Smooth muscle cell (in vitro differentiated cells): ENCODE measurements at regions not wholly inside any gene's neighbourhood (a gene's known extent, or its start where the extent isn't known, plus 50 kb on each side); places are given as distances from the start of the nearest gene placed in this dataset.

Experiments used
- DNase-seq: peaks from one replicate; lab custom pipeline; 2025; ENCODE audit not compliant: unreplicated experiment; lab: John Stamatoyannopoulos, UW
- H2AFZ ChIP-seq: fragments of 200-600 bp; sonication (generic); 2 replicates; pipeline ENCODE4 v1.6.0; 2016; ENCODE audit warnings: antibody characterized with exemption, low read depth, mild to moderate bottlenecking
- H3F3A ChIP-seq: fragments of 200-600 bp; sonication (generic); 2 replicates; pipeline ENCODE4 v1.6.0; 2017; ENCODE audit warnings: antibody characterized with exemption, low read depth
- H3K27ac ChIP-seq: fragments of 200-600 bp; sonication (generic); 2 replicates; pipeline ENCODE4 v1.5.1; 2016; ENCODE audit warnings: low read depth, mild to moderate bottlenecking
- H3K27me3 ChIP-seq: fragments of 200-600 bp; sonication (generic); 2 replicates; pipeline ENCODE4 v1.6.1; 2016; ENCODE audit warnings: low read depth, mild to moderate bottlenecking
- H3K36me3 ChIP-seq: fragments of 200-600 bp; sonication (generic); 2 replicates; pipeline ENCODE4 v1.5.1; 2016; ENCODE audit warnings: low read depth
- H3K4me1 ChIP-seq: fragments of 200-600 bp; sonication (generic); 2 replicates; pipeline ENCODE4 v1.5.1; 2016; ENCODE audit warnings: low read depth
- H3K4me2 ChIP-seq: fragments of 200-600 bp; sonication (generic); 2 replicates; pipeline ENCODE4 v1.6.0; 2016; ENCODE audit warnings: mild to moderate bottlenecking
- H3K4me3 ChIP-seq: fragments of 200-600 bp; sonication (generic); 2 replicates; pipeline ENCODE4 v1.5.1; 2016; ENCODE audit warnings: mild to moderate bottlenecking
- H3K79me2 ChIP-seq: fragments of 200-600 bp; sonication (generic); 2 replicates; pipeline ENCODE4 v1.6.0; 2016; ENCODE audit warnings: low read depth, mild to moderate bottlenecking
- H3K9ac ChIP-seq: fragments of 200-600 bp; sonication (generic); 2 replicates; pipeline ENCODE4 v1.6.0; 2016; ENCODE audit warnings: low read depth
- H3K9me3 ChIP-seq: fragments of 200-600 bp; sonication (generic); replicated peaks from 2 replicates; pipeline ENCODE4 v1.5.1; 2016; ENCODE audit warnings: low read depth
- H4K20me1 ChIP-seq: fragments of 200-600 bp; sonication (generic); 2 replicates; pipeline ENCODE4 v1.6.0; 2016; ENCODE audit warnings: low read depth
- WGBS: methylation state at CpG from one replicate; pipeline ENCODE4 v1.1.7; 2016; ENCODE audit warnings: low lambda C conversion rate; 5-methylcytosine and 5-hydroxymethylcytosine counted together
- TF ChIP-seq, protein P1 (sequence below): fragments of 200-600 bp; sonication (generic); IDR thresholded peaks from 2 replicates; pipeline ENCODE4 v1.5.1; 2017; ENCODE audit warnings: borderline replicate concordance, mild to moderate bottlenecking, antibody characterized with exemption; ENCODE audit not compliant: insufficient read depth, poor library complexity, severe bottlenecking

DNA sequence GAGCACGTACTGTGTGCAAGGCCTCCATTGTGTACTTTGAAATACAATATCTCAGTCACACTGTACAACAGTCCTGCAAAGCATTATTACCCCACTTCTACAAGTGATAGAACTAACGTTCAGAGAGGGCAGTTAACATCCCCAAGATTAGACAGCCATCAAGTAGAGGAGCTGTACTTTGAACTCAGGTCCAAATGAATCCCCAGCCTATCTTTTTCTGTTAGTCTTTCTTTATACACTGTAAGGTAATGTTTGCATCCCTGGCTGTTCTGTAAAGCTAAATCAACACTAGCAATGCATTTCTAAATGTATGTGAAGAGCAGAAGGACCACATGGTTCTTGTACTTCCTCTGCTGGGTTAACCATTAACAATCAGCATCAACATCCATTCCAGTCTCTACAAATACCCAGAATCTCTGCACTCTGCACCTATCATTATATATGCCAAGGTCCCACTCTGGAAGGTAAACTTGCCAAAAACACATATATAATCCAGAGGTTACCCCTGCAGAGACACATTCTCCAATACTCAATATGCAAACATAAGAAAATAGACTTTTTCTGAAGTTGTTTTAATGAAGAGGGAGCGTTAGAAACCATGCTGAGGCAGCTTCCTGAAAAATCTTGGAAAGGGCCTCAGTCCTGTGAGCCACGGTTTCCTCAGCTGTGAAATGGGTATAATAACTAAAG, 182.3 kb downstream of the MZT1 start:
- Histone ChIP-seq H3K79me2 (no peaks in the 10 kb centered on the region), H3K27me3 (no peaks in the 10 kb centered on the region), H2AFZ (no peak overlapping the region), H3K4me3 (no peak overlapping the region), H3K4me2 (no peak overlapping the region), H3K9me3 (no peaks in the 10 kb centered on the region), H4K20me1 (no peaks in the 10 kb centered on the region), H3K27ac (no peak overlapping the region), H3K4me1 (no peaks in the 10 kb centered on the region), H3F3A (no peaks in the 10 kb centered on the region), H3K36me3 (no peaks in the 10 kb centered on the region), H3K9ac (no peak overlapping the region)
- WGBS: 79% methylated on average over 4 of the region's 4 CpGs
- no peak for DNase-seq
- TF ChIP-seq, protein P1, sequence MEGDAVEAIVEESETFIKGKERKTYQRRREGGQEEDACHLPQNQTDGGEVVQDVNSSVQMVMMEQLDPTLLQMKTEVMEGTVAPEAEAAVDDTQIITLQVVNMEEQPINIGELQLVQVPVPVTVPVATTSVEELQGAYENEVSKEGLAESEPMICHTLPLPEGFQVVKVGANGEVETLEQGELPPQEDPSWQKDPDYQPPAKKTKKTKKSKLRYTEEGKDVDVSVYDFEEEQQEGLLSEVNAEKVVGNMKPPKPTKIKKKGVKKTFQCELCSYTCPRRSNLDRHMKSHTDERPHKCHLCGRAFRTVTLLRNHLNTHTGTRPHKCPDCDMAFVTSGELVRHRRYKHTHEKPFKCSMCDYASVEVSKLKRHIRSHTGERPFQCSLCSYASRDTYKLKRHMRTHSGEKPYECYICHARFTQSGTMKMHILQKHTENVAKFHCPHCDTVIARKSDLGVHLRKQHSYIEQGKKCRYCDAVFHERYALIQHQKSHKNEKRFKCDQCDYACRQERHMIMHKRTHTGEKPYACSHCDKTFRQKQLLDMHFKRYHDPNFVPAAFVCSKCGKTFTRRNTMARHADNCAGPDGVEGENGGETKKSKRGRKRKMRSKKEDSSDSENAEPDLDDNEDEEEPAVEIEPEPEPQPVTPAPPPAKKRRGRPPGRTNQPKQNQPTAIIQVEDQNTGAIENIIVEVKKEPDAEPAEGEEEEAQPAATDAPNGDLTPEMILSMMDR: no peak

DNA sequence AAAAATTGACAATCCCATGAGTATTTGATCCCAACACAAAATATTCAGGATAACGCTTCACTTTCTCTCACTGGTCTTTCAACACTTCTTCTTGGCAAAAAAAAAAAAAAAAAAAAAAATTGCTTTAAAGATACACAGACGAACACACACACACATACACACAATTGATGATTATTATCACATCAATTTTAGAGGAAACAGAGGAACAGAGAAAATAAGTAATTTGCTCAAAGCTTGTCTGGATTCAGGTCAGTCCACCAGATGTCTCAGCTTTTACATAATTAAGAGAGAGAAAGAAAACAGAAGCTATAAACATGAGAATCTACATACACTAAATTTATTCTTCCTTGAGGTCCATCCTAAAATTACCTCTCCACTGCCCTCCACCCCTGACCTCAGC, 183.4 kb downstream of the MZT1 start:
- H2AFZ ChIP-seq: no peak overlapping the region
- no peaks in the 10 kb centered on the region for H3K4me1 ChIP-seq
- WGBS: 89% methylated on average over 2 of the region's 2 CpGs
- no peak overlapping the region for H3K4me2 ChIP-seq
- H3K27ac ChIP-seq: no peak overlapping the region
- TF ChIP-seq, protein P1: no peak
- no peaks in the 10 kb centered on the region for H3K79me2 ChIP-seq
- DNase-seq: no peak
- H3K9ac ChIP-seq: no peak overlapping the region
- no peaks in the 10 kb centered on the region for H4K20me1 ChIP-seq
- no peak overlapping the region for H3K4me3 ChIP-seq
- no peaks in the 10 kb centered on the region for H3F3A ChIP-seq
- no peaks in the 10 kb centered on the region for H3K9me3 ChIP-seq
- H3K27me3 ChIP-seq: no peaks in the 10 kb centered on the region
- H3K36me3 ChIP-seq: no peaks in the 10 kb centered on the region

- no peaks in the 10 kb centered on the region for H3F3A ChIP-seq
- H3K27ac ChIP-seq: no peak overlapping the region
- no peak overlapping the region for H2AFZ ChIP-seq
- no peaks in the 10 kb centered on the region for H3K4me1 ChIP-seq
- no peaks in the 10 kb centered on the region for H3K9me3 ChIP-seq
- no peak overlapping the region for H3K4me3 ChIP-seq
- TF ChIP-seq, protein P1: no peak
- H3K79me2 ChIP-seq: no peaks in the 10 kb centered on the region
- no peak for DNase-seq
- H4K20me1 ChIP-seq: no peaks in the 10 kb centered on the region
- H3K27me3 ChIP-seq: no peaks in the 10 kb centered on the region
- H3K4me2 ChIP-seq: no peak overlapping the region
- H3K9ac ChIP-seq: no peak overlapping the region
- 92% methylated on average over 3 of the region's 3 CpGs for WGBS
- H3K36me3 ChIP-seq: no peaks in the 10 kb centered on the region
Measured at GRCh38 chr13:72542241-72542640, 185.2 kb downstream of the MZT1 start.

- H3K27ac ChIP-seq: no peak overlapping the region
- DNase-seq: no peak
- no peak overlapping the region for H2AFZ ChIP-seq
- no peaks in the 10 kb centered on the region for H3K36me3 ChIP-seq
- no peaks in the 10 kb centered on the region for H3K4me1 ChIP-seq
- H3K4me3 ChIP-seq: no peak overlapping the region
- H3K4me2 ChIP-seq: no peak overlapping the region
- no peaks in the 10 kb centered on the region for H3F3A ChIP-seq
- H3K9ac ChIP-seq: no peak overlapping the region
- 74% methylated on average over 6 of the region's 6 CpGs for WGBS
- H3K27me3 ChIP-seq: no peaks in the 10 kb centered on the region
- no peaks in the 10 kb centered on the region for H3K9me3 ChIP-seq
- no peaks in the 10 kb centered on the region for H4K20me1 ChIP-seq
- TF ChIP-seq, protein P1: no peak
- H3K79me2 ChIP-seq: no peaks in the 10 kb centered on the region
Measured at GRCh38 chr13:72541674-72542073, 185.8 kb downstream of the MZT1 start.
